Thyroid gland (tissue), 4 donors: ENCODE measurements at regions not wholly inside any gene's neighbourhood (a gene's known extent, or its start where the extent isn't known, plus 50 kb on each side); places are given as distances from the start of the nearest gene placed in this dataset.

ENCODE experiments used
- DNase-seq, 2 donors: peaks; one replicate each; pipeline ENCODE4 v3.0.0-alpha.2; 2019
- H3K27ac ChIP-seq, 3 donors: fragments of 200-600 bp; sonication (generic); 1 replicate in 2 of 3; 2 replicates in 1 of 3; pipeline ENCODE4 v1.5.1; 2016 to 2019; ENCODE audit warnings: mild to moderate bottlenecking in 1 of 3, moderate library complexity in 1 of 3
- H3K27me3 ChIP-seq: fragments of 200-600 bp; sonication (generic); one replicate; pipeline ENCODE4 v1.5.1; 2019
- H3K36me3 ChIP-seq, 2 donors: fragments of 200-600 bp; sonication (generic); one replicate each; pipeline ENCODE4 v1.5.1; 2016 to 2019
- H3K4me1 ChIP-seq, 2 donors: fragments of 200-600 bp; sonication (generic); one replicate each; pipeline ENCODE4 v1.5.1; 2017 to 2019
- H3K4me3 ChIP-seq, 3 donors: fragments of 200-600 bp; sonication (generic); replicated peaks in 1 of 3; 1 replicate in 2 of 3; 2 replicates in 1 of 3; pipeline ENCODE4 v1.5.1; 2016; ENCODE audit warnings: mild to moderate bottlenecking in 1 of 3
- H3K9me3 ChIP-seq: fragments of 200-600 bp; sonication (generic); one replicate; pipeline ENCODE4 v1.5.1; 2017
- POLR2A ChIP-seq, 2 donors: fragments of 450-650 bp; IDR thresholded peaks; one replicate each; pipeline ENCODE4 v1.6.1; 2017; ENCODE audit warnings: antibody characterized with exemption in 2 of 2, mild to moderate bottlenecking in 2 of 2, moderate library complexity in 1 of 2
- WGBS, 2 donors: methylation state at CpG; one replicate each; pipeline ENCODE4 v1.1.5; 2017; 5-methylcytosine and 5-hydroxymethylcytosine counted together
- intact Hi-C: fragments of 100-400 bp; cut with DNase I; formaldehyde crosslinking; loops from one replicate; pipeline ENCODE4 v1.15.1; 2023
- TF ChIP-seq, protein P1 (sequence below), 6 experiments: fragments of 200-600 bp in 3 of 6; fragments of 450-650 bp in 3 of 6; sonication (generic) in 3 of 6; IDR thresholded peaks; one replicate each; pipeline ENCODE4 v1.5.1; 2016 to 2019; ENCODE audit warnings: antibody characterized with exemption in 6 of 6, mild to moderate bottlenecking in 2 of 6, inconsistent platforms in 1 of 6, moderate library complexity in 1 of 6

DNA sequence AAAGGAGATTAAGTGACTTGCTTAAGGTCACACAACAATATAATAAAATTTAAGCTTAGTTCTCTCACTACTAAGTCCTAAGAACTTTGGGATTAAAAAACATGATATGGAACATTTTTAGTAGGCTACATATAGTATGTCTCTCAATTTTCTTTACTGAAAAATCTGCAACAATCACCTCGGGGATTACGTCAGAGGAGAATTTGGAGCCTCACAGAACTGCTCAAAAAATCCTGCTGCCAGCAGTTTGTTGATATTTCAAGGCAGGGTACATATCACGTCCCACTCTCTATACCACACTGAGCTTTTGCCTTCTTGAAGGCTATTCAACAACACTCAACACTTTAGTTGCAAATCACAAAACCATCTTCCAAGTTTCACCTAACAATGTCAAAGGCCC lies 561.6 kb upstream of the BTBD3 start:
- 77 to 91% methylated on average over 3 of the region's 3 CpGs for WGBS, 2 donors
- TF ChIP-seq, protein P1, sequence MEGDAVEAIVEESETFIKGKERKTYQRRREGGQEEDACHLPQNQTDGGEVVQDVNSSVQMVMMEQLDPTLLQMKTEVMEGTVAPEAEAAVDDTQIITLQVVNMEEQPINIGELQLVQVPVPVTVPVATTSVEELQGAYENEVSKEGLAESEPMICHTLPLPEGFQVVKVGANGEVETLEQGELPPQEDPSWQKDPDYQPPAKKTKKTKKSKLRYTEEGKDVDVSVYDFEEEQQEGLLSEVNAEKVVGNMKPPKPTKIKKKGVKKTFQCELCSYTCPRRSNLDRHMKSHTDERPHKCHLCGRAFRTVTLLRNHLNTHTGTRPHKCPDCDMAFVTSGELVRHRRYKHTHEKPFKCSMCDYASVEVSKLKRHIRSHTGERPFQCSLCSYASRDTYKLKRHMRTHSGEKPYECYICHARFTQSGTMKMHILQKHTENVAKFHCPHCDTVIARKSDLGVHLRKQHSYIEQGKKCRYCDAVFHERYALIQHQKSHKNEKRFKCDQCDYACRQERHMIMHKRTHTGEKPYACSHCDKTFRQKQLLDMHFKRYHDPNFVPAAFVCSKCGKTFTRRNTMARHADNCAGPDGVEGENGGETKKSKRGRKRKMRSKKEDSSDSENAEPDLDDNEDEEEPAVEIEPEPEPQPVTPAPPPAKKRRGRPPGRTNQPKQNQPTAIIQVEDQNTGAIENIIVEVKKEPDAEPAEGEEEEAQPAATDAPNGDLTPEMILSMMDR (IDR thresholded peaks at IDR 0.05): no peak
- TF ChIP-seq POLR2A (IDR thresholded peaks at IDR 0.05): no peak
- Histone ChIP-seq H3K36me3 (no peaks in the 10 kb centered on the region), H3K4me1 (no peaks in the 10 kb centered on the region), H3K4me3 (no peak overlapping the region), H3K27ac (no peak overlapping the region), H3K9me3 (no peaks in the 10 kb centered on the region), H3K27me3 (no peaks in the 10 kb centered on the region)
- DNase-seq: no peak
- intact Hi-C loops: no loop called here

DNA sequence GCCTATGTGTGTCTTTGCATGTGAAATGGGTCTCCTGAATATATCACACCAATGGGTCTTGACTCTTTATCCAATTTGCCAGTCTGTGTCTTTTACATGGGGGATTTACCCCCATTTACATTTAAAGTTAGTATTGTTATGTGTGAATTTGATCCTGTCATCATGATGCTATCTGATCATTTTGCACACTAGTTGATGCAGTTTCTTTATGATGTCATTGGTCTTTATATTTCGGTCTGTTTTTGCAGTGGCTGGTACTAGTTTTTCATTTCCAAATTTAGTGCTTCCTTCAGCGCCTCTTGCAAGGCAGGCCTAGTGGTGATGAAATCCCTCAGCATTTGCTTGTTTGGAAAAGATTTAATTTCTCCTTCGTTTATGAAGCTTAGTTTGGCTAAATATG lies 555.2 kb upstream of the BTBD3 start:
- intact Hi-C loops: no loop called here
- 74 to 96% methylated on average over 3 of the region's 3 CpGs for WGBS, 2 donors
- H3K27ac ChIP-seq: no peak overlapping the region
- H3K4me3 ChIP-seq: no peak overlapping the region
- no peak for TF ChIP-seq POLR2A (IDR thresholded peaks at IDR 0.05)
- TF ChIP-seq, protein P1 (IDR thresholded peaks at IDR 0.05): no peak
- H3K36me3 ChIP-seq: no peaks in the 10 kb centered on the region
- no peaks in the 10 kb centered on the region for H3K27me3 ChIP-seq
- no peaks in the 10 kb centered on the region for H3K4me1 ChIP-seq
- no peaks in the 10 kb centered on the region for H3K9me3 ChIP-seq
- no peak for DNase-seq

DNA sequence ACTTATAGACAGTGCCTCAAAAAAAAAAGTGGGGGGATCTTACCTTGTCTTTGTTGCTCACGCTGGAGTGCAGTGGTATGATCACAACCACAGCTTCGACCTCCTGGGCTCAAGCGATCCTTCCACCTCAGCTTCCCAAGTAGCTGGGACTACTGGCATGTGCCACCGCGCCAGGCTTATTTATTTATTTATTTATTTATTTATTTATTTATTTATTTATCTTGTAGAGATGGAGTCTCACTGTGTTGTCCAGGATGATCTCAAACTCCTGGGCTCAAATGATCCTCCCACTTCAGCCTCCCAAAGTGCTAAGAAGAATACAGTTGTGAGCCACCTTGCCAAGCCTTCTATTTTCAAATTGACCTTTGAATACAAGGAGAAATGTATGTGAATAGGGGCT lies 553.0 kb upstream of the BTBD3 start:
- Histone ChIP-seq H3K4me1 (no peaks in the 10 kb centered on the region), H3K9me3 (no peaks in the 10 kb centered on the region), H3K36me3 (no peaks in the 10 kb centered on the region), H3K4me3 (no peak overlapping the region), H3K27ac (no peak overlapping the region), H3K27me3 (no peaks in the 10 kb centered on the region)
- intact Hi-C loops: no loop called here
- TF ChIP-seq, protein P1 (IDR thresholded peaks at IDR 0.05): no peak
- no peak for TF ChIP-seq POLR2A (IDR thresholded peaks at IDR 0.05)
- no peak for DNase-seq
- 90 to 97% methylated on average over 5 of the region's 5 CpGs for WGBS, 2 donors

DNA sequence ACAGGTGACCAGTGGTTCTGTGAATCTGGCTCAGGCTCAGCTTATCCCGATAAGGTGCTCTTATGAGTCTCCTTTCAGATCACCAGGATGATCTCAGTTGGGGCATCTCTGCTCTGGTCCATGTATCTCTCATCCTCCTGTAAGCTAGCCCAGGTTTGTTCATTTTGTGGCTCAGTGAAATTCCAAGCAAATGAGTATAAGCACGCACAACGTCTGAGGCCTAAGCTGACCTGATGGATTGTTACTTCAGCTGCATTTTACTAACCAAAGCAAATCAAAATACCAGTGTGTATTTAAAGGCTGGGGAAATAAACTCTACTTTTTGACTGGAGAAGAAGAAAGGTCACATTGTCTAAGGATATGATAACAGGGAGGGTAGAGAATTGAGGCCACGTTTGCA lies 551.0 kb upstream of the BTBD3 start:
- WGBS, 2 donors: 83 to 85% methylated on average over 4 of the region's 4 CpGs
- intact Hi-C loops: no loop called here
- H3K36me3 ChIP-seq: no peaks in the 10 kb centered on the region
- no peak for DNase-seq
- H3K4me1 ChIP-seq: no peaks in the 10 kb centered on the region
- H3K4me3 ChIP-seq: no peak overlapping the region
- no peak overlapping the region for H3K27ac ChIP-seq
- H3K9me3 ChIP-seq: no peaks in the 10 kb centered on the region
- TF ChIP-seq, protein P1 (IDR thresholded peaks at IDR 0.05): no peak
- no peak for TF ChIP-seq POLR2A (IDR thresholded peaks at IDR 0.05)
- H3K27me3 ChIP-seq: no peaks in the 10 kb centered on the region

DNA sequence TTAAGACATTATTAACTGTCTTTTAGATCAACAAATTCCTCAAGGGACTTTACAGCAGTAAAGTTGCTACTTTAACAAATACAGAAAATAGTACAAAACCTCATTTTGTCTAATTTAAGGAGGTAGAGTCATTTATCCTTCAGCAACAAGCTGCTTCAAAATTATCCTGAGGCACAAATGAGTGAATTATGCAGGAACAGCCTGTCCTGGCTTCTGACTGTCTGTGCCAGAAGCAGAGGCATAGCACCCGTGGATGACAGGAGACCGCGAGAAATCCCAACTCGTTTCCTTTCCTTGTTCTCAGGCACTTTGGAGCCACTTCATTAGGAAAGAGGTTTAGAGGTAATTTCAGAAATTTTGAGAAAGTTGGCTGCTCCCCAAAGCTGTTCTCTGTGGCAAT lies 549.2 kb upstream of the BTBD3 start:
- DNase-seq: no peak
- TF ChIP-seq POLR2A (IDR thresholded peaks at IDR 0.05): no peak
- TF ChIP-seq, protein P1 (IDR thresholded peaks at IDR 0.05): no peak
- H3K4me1 ChIP-seq: no peaks in the 10 kb centered on the region
- H3K36me3 ChIP-seq: no peaks in the 10 kb centered on the region
- H3K27ac ChIP-seq: no peak overlapping the region
- H3K4me3 ChIP-seq: no peak overlapping the region
- WGBS, 2 donors: 36 to 56% methylated on average over 4 of the region's 4 CpGs
- no peaks in the 10 kb centered on the region for H3K9me3 ChIP-seq
- intact Hi-C loops: no loop called here
- H3K27me3 ChIP-seq: no peaks in the 10 kb centered on the region
